H1 (cell line): ENCODE measurements at regions not wholly inside any gene's neighbourhood (a gene's known extent, or its start where the extent isn't known, plus 50 kb on each side); places are given as distances from the start of the nearest gene placed in this dataset.

ENCODE experiments used
- CHD1 ChIP-seq: IDR thresholded peaks from 2 replicates; pipeline ENCODE4 v1.6.1; 2012; ENCODE audit warnings: low read depth, low read length, improper control_type of control experiment
- CHD7 ChIP-seq: fragments of 300-600 bp; sonication (generic); IDR thresholded peaks from 2 replicates; pipeline ENCODE4 v1.7.1; 2012; ENCODE audit warnings: low read length, moderate library complexity, mild to moderate bottlenecking, inconsistent platforms; ENCODE audit not compliant: insufficient replicate concordance
- EGR1 ChIP-seq: IDR thresholded peaks from 2 replicates; pipeline ENCODE4 v1.6.1; 2011; ENCODE audit warnings: low read depth, low read length, borderline replicate concordance
- SIRT6 ChIP-seq: IDR thresholded peaks from one replicate; pipeline ENCODE4 v1.7.1; 2012; ENCODE audit warnings: low read length, inconsistent platforms
- TCF12 ChIP-seq: IDR thresholded peaks from 2 replicates; pipeline ENCODE4 v1.6.1; 2011; ENCODE audit warnings: low read depth, mild to moderate bottlenecking, low read length
- TEAD4 ChIP-seq: IDR thresholded peaks from 2 replicates; pipeline ENCODE4 v1.6.1; 2012; ENCODE audit warnings: low read depth, low read length, inconsistent platforms, mixed read lengths
- USF2 ChIP-seq: IDR thresholded peaks from 2 replicates; pipeline ENCODE4 v1.6.1; 2011; ENCODE audit warnings: low read length, improper control_type of control experiment

GRCh38 chrX:122584981-122585380 is 599.1 kb upstream of the GRIA3 start (continued):
- no peak for TF ChIP-seq CHD7
- no peak for TF ChIP-seq TCF12
- TF ChIP-seq USF2 = no peak
- TF ChIP-seq TEAD4 = no peak
- no peak for TF ChIP-seq EGR1
- TF ChIP-seq SIRT6 = no peak
- no peak for TF ChIP-seq CHD1
